Ishikawa (cell line): ENCODE measurements at regions not wholly inside any gene's neighbourhood (a gene's known extent, or its start where the extent isn't known, plus 50 kb on each side); places are given as distances from the start of the nearest gene placed in this dataset.

ENCODE experiments used
- CEBPB ChIP-seq: IDR thresholded peaks from 2 replicates; pipeline ENCODE4 v1.6.1; 2012
- CREB1 ChIP-seq: IDR thresholded peaks from 2 replicates; pipeline ENCODE4 v1.6.1; 2012; ENCODE audit warnings: low read depth
- EGR1 ChIP-seq: IDR thresholded peaks from 2 replicates; pipeline ENCODE4 v1.6.1; 2012
- EP300 ChIP-seq: IDR thresholded peaks from 2 replicates; pipeline ENCODE4 v1.6.1; 2012; ENCODE audit warnings: borderline replicate concordance
- FOXM1 ChIP-seq: IDR thresholded peaks from 2 replicates; pipeline ENCODE4 v1.6.1; 2012; ENCODE audit warnings: low read depth, borderline replicate concordance
- NFIC ChIP-seq: IDR thresholded peaks from 2 replicates; pipeline ENCODE4 v1.6.1; 2012
- RAD21 ChIP-seq: IDR thresholded peaks from 2 replicates; pipeline ENCODE4 v1.6.1; 2012; ENCODE audit warnings: low read depth
- REST ChIP-seq: IDR thresholded peaks from 2 replicates; pipeline ENCODE4 v1.6.1; 2012; ENCODE audit warnings: low read depth, mild to moderate bottlenecking
- TAF1 ChIP-seq: IDR thresholded peaks from 2 replicates; pipeline ENCODE4 v1.6.1; 2012; ENCODE audit warnings: low read depth, mild to moderate bottlenecking
- TCF12 ChIP-seq: IDR thresholded peaks from 2 replicates; pipeline ENCODE4 v1.6.1; 2012; ENCODE audit warnings: low read depth
- TEAD4 ChIP-seq: IDR thresholded peaks from 2 replicates; pipeline ENCODE4 v1.6.1; 2012
- USF1 ChIP-seq: IDR thresholded peaks from 2 replicates; pipeline ENCODE4 v1.6.1; 2012
- YY1 ChIP-seq: IDR thresholded peaks from 2 replicates; pipeline ENCODE4 v1.6.1; 2012; ENCODE audit warnings: low read depth
- ZBTB7A ChIP-seq: IDR thresholded peaks from 2 replicates; pipeline ENCODE4 v1.6.1; 2012; ENCODE audit warnings: low read depth
- TF ChIP-seq, protein P1 (sequence below): IDR thresholded peaks from 2 replicates; pipeline ENCODE4 v1.6.1; 2012

DNA sequence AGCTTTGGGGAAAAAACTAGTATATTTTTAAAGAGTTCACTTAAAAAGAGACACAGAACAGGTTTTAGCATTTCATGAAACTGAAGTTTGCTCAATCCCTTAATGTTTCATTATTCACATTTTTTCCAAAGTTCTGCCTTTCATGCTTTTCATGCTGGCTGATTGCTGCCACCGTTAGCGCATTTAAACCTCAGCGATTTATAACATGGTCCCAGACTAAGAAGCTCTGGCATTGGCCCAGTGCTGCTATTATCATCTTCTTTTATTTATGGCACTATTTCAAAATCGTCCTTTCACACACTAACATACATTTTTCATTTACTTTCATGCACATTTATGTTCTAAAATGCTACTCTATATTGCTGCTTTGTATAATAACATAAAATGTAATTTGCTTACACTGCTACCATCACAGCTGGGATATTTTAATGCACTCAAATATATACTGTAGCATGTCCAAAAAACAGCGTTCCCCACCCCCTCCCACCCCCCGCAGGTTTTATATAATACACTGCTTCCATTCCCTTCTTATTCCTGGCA lies 141.9 kb downstream of the MPP7 start:
- no peak for TF ChIP-seq NFIC
- TF ChIP-seq CEBPB: no peak
- TF ChIP-seq EGR1: no peak
- no peak for TF ChIP-seq TEAD4
- TF ChIP-seq EP300: no peak
- TF ChIP-seq, protein P1, sequence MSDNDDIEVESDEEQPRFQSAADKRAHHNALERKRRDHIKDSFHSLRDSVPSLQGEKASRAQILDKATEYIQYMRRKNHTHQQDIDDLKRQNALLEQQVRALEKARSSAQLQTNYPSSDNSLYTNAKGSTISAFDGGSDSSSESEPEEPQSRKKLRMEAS: no peak
- TF ChIP-seq TAF1: no peak
- no peak for TF ChIP-seq TCF12
- no peak for TF ChIP-seq YY1
- TF ChIP-seq ZBTB7A: no peak
- TF ChIP-seq RAD21: no peak
- TF ChIP-seq CREB1: no peak
- no peak for TF ChIP-seq USF1
- no peak for TF ChIP-seq REST
- TF ChIP-seq FOXM1: no peak

- TF ChIP-seq EGR1 (no peak), REST (no peak), CEBPB (no peak), NFIC (no peak), ZBTB7A (no peak), CREB1 (no peak), TCF12 (no peak), TAF1 (no peak), FOXM1 (no peak), TEAD4 (no peak), RAD21 (no peak), YY1 (no peak)
- TF ChIP-seq, protein P1: no peak
These were observed 145.5 kb downstream of the MPP7 start for GRCh38 chr10:28157379-28157778.

GRCh38 chr10:28155726-28156125 lies 147.1 kb downstream of the MPP7 start:
- no peak for TF ChIP-seq EGR1
- TF ChIP-seq REST: no peak
- TF ChIP-seq CREB1: no peak
- no peak for TF ChIP-seq RAD21
- TF ChIP-seq TAF1: no peak
- TF ChIP-seq USF1: no peak
- TF ChIP-seq, protein P1: no peak
- no peak for TF ChIP-seq CEBPB
- TF ChIP-seq NFIC: no peak
- TF ChIP-seq TEAD4: no peak
- TF ChIP-seq FOXM1: no peak
- no peak for TF ChIP-seq TCF12
- no peak for TF ChIP-seq ZBTB7A
- TF ChIP-seq EP300: no peak
- no peak for TF ChIP-seq YY1

DNA sequence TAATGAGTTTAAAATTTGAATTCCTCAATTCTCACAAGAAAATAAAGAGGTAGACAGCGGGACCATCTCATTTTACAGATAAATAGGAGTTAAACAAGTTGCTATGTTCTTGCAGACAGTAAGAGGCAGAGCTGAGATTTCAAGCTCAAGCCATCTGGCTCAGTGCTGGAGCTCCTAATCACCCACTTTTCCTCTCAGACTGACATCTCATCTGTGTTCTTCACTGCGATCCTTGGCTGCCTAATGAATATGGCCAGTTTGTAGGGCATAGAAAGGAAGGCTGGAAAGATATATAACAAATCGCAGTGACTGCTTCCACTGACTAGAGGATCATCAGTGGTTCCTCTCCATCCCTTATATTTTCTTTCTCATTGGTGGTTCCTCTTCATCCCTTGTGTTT lies 151.2 kb downstream of the MPP7 start:
- TF ChIP-seq YY1 (no peak), EGR1 (no peak), TAF1 (no peak), TEAD4 (no peak), EP300 (no peak), TCF12 (no peak)
- TF ChIP-seq, protein P1: no peak
